ENCODE measurements at regions not wholly inside any gene's neighbourhood (a gene's known extent, or its start where the extent isn't known, plus 50 kb on each side); places are given as distances from the start of the nearest gene placed in this dataset.

GRCh38 chr11:33492596-33492995, 208.0 kb downstream of the C11orf91 start:
- no peaks in the 10 kb centered on the region for H3K9me3 ChIP-seq
- H3K4me3 ChIP-seq: no peak overlapping the region
- H3K27me3 ChIP-seq: no peaks in the 10 kb centered on the region
- TF ChIP-seq POLR2A (IDR thresholded peaks at IDR 0.05): no peak
- TF ChIP-seq CTCF (IDR thresholded peaks at IDR 0.05): no peak
- no peak for DNase-seq
- H3K27ac ChIP-seq: no peak overlapping the region
- H3K36me3 ChIP-seq: no peaks in the 10 kb centered on the region
- no peaks in the 10 kb centered on the region for H3K4me1 ChIP-seq

GRCh38 chr11:33490842-33491370, 209.7 kb downstream of the C11orf91 start:
- Histone ChIP-seq H3K36me3 (no peaks in the 10 kb centered on the region), H3K4me1 (no peaks in the 10 kb centered on the region), H3K4me3 (no peak overlapping the region), H3K27me3 (no peaks in the 10 kb centered on the region), H3K27ac (no peak overlapping the region), H3K9me3 (no peaks in the 10 kb centered on the region)
- DNase-seq: no peak
- TF ChIP-seq CTCF (IDR thresholded peaks at IDR 0.05): no peak
- no peak for TF ChIP-seq POLR2A (IDR thresholded peaks at IDR 0.05)

GRCh38 chr11:33488971-33489370, 211.7 kb downstream of the C11orf91 start:
- no peaks in the 10 kb centered on the region for H3K4me1 ChIP-seq
- no peak overlapping the region for H3K27ac ChIP-seq
- H3K4me3 ChIP-seq: no peak overlapping the region
- H3K36me3 ChIP-seq: no peaks in the 10 kb centered on the region
- no peaks in the 10 kb centered on the region for H3K27me3 ChIP-seq
- no peak for DNase-seq
- TF ChIP-seq CTCF (IDR thresholded peaks at IDR 0.05): no peak
- TF ChIP-seq POLR2A (IDR thresholded peaks at IDR 0.05): no peak
- no peaks in the 10 kb centered on the region for H3K9me3 ChIP-seq

GRCh38 chr11:33480626-33481025, 220.0 kb downstream of the C11orf91 start:
- no peak for DNase-seq
- Histone ChIP-seq H3K4me3 (no peak overlapping the region), H3K27ac (no peak overlapping the region), H3K4me1 (no peaks in the 10 kb centered on the region), H3K36me3 (no peaks in the 10 kb centered on the region), H3K9me3 (no peaks in the 10 kb centered on the region), H3K27me3 (no peaks in the 10 kb centered on the region)
- TF ChIP-seq POLR2A (IDR thresholded peaks at IDR 0.05) (no peak), CTCF (IDR thresholded peaks at IDR 0.05) (no peak)

GRCh38 chr11:33479231-33479630, 221.4 kb downstream of the C11orf91 start:
- Histone ChIP-seq H3K27me3 (no peaks in the 10 kb centered on the region), H3K27ac (no peak overlapping the region), H3K9me3 (no peaks in the 10 kb centered on the region), H3K36me3 (no peaks in the 10 kb centered on the region), H3K4me1 (no peaks in the 10 kb centered on the region), H3K4me3 (no peak overlapping the region)
- no peak for DNase-seq
- TF ChIP-seq POLR2A (IDR thresholded peaks at IDR 0.05) (no peak), CTCF (IDR thresholded peaks at IDR 0.05) (no peak)

GRCh38 chr11:33478111-33478573, 221.0 kb downstream of the HIPK3 start:
- Histone ChIP-seq H3K4me1 (no peaks in the 10 kb centered on the region), H3K9me3 (no peaks in the 10 kb centered on the region), H3K4me3 (no peak overlapping the region), H3K36me3 (no peaks in the 10 kb centered on the region), H3K27ac (no peak overlapping the region), H3K27me3 (no peaks in the 10 kb centered on the region)
- DNase-seq: no peak
- TF ChIP-seq POLR2A (IDR thresholded peaks at IDR 0.05) (no peak), CTCF (IDR thresholded peaks at IDR 0.05) (no peak)
